A204.1 (cell line): ENCODE measurements at regions not wholly inside any gene's neighbourhood (a gene's known extent, or its start where the extent isn't known, plus 50 kb on each side); places are given as distances from the start of the nearest gene placed in this dataset.

ENCODE experiments used
- FAIRE-seq: peaks from 2 replicates; lab custom pipeline; 2012; peaks lifted over from hg19 to GRCh38; lab: Jason Lieb, UNC

DNA sequence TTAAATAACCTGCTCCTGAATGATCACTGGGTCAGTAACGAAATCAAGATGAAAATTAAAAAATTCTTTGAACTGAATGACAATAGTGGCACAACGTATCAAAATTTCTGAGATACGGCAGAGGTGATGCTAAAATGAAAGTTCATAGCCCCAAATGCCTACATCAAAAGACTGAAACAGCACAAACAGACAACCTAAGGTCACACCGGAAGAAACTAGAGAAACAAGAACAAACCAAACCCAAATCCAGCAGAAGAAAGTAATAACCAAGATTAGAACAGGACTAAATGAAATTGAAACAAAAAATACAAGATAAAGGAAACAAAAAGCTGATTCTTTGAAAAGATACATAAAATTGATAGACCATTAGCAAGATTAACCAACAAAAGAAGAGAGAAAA, 324.1 kb downstream of the RBM26 start:
- FAIRE-seq, result no peak

DNA sequence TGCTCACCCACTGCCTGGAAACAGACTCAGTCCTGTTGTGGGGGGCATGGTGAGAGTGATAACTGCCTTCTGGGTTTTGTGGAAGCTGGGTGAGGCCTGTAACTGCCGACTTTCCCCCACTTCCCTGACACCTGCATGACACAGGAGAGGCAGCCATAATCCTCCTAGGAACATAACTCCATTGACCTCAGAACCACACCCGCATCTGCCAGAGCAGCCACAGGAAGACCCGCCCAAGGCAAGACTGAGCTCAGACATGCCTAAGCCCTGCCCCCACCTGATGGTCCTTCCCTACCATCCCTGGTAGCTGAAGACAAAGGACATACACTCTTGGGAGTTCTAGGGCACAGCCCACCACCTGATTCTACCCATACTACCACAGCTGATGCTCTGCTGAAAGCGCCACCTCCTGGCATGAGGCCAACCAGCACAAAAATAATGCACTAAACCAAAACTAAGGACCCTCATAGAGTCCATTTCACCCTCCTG, 326.7 kb downstream of the RBM26 start:
- FAIRE-seq, result no peak

DNA sequence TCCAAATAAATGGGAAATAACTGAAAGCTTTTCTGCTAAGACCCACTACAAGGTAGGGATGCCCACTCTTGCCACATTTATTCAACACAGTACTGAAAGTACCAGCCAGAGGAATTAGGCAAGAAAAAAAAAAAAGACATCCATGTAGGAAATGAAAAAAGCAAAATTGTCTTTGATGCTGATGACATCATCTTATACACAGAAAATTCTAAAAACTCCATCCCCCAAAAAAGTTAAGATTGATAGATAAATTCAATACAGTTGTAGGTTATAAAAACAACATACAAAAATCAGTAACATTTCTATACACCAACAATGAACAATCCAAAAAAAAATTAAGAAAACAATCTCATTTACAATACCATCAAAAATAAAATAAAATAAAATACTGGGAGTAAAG, 330.4 kb downstream of the RBM26 start:
- FAIRE-seq, result no peak

DNA sequence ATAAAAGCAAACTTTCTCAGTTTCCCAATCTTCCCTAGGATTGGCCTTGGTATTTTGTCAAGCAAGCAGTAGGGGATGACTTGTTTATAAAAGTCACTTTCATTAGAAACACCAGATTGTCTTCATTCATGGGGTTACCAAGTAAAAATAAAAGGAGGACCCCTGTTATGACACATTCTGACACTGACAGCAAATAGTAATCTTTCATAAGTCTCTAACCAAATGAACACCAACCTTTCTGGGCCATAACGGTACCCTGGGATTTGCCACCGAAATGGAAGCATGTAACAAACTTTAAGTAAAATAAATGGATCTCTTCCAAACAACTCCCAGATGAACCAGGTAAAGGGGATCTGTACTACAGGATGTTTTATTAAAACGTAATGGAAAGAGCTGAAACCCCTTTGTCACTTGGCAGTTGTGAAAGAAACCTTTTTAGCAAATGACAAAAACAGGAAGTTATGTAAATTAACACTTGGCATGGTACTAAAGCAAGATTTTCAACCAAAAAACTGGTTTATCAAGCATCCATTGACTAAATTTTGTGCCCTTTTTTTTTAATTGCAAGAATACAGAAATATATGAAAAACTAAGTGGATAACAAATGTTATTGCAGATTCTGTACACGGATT, 335.6 kb downstream of the RBM26 start:
- FAIRE-seq, result no peak

DNA sequence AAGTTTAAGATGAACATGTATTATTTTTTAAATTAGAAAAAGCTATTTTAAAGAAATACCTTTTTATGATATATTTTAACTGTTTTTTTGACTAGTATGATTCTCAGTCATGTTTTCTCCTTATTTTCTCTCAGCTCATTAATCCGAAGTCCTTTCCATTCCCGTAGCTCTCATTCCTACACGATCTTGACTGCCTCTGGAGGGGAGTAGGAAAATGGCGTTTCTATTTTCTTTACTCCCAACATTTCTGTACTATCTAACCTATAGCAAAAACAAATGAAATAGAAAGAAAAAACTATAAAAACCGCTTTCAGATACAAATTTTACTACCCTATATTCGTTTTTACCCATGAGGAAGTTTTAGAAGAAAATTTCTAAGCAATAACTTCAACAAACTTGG, 343.8 kb downstream of the RBM26 start:
- FAIRE-seq, result no peak

DNA sequence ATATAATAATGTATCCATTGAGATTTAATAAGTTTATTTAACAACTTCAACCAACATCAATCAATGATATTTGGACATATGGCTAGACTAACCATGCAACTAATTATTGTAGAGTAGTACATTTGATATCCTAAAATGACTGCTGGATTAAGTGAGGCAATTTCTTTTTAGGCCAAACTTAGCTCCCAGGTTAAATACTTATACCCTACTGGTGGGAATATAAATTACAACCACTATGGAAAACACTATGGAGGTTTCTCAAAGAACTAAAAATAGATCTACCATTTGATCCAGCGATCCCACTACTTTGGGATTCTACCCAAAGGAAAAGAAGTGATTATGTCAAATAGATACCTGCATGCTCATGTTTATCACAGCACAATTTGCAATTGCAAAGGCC, 345.8 kb downstream of the RBM26 start:
- no peak for FAIRE-seq

DNA sequence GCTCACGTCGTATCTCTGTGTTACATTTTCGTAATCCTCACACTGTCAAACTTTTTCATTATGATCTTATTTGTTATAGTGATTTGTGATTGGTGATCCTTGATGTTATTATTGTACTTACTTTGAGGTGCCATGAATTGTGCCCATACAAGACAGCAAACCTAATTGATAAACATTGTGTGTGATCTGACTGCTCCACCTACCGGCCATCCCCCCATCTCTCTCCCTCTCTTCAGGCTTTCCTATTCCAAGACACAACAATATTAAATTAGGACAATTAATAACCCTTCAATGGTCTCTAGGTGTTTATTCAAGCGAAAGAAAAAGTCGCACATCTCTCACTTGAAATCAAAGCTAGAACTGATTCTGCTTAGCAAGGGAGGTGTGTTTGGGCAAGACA, 349.3 kb downstream of the RBM26 start:
- no peak for FAIRE-seq

DNA sequence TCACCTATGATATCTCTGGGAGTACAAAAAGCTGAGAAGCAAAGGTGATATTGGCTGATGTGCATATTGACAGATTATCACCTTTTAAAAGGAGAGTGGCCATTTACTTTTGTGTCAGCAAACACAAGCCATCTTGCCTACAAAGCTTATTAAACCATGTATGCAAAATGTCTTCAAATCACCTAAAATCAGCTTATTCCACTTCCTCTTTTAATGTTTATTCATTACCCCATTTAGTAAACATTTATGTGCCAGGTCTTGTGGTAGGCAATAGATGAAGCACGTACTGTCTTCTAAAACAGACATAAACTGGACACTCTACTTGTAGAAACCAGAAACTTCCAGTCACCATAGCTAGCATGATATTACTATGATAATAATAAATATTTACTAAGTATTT, 354.6 kb downstream of the RBM26 start:
- FAIRE-seq, result no peak

DNA sequence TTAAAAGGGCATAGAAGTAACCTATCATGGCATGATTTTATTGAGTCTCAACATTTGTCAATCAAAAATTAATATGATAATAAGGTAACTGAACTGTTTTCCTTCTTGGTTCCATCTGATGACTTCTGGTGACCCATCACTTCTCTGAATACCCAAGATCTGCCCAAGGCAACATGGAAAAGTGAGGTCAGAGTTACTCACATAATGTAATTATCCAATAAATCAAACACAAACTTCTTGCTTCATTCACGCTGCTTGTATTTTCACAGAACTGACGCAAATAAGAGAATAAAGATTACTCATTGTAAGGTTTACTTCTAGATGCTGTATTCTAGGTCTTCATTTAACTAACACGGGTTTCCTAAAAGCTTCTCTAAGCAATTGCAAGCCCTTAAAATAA, 361.6 kb downstream of the RBM26 start:
- FAIRE-seq, result no peak

DNA sequence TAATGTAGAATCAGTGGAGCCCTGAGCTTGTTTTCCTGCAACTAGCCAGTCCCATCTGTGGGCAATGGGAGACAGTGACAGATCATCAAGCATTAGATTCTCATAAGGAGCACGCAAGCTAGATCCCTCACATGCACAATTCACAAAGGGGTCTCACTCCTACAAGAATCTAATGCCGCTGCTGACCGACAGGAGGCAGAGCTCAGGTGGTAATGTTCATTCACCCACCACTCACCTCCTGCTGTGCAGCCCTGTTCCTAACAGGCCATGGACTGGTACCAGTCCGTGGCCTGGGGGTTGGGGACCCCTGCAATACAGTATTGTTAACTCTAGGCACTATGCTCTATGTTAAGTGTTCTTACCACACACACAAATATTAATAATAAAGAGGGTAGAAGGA, 362.8 kb downstream of the RBM26 start:
- FAIRE-seq, result no peak

DNA sequence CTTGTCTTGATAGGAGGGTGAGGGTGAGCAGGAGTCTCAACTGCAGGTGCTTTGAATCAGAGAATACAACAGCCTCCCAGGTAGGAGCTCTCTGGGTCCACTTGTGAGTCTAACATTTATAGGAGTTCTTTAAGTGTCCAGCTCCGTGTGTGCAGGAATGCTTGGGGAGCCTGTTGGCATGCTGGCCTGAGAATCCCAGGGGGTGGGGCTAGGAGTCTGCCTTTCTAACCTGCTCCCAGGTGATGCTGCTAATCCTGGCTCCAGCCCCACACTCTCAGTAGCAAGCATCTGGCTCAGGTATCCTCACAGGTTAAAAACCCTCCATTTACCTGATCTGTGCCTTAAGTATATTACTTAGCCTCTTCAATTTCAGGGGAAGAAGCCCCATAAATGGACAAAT, 368.9 kb downstream of the RBM26 start:
- no peak for FAIRE-seq

DNA sequence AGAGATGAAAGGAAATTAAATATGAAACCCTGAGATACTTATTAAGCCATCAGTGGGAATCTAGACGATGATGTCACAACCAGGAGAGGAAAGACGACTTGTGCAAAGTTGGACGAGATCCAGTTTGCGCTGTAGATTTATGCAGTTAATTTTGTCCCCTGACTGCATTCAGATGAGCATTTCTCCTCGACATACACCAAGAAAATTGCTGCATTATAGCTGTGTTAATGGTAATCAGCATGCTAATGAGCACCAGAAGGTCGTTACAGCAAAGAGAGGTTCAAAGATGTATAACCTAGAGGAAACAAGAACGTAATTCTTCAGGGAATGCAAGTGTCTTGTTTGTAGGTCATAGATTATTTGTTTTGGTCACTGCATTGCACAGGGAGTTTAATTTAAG, 371.7 kb downstream of the RBM26 start:
- no peak for FAIRE-seq

DNA sequence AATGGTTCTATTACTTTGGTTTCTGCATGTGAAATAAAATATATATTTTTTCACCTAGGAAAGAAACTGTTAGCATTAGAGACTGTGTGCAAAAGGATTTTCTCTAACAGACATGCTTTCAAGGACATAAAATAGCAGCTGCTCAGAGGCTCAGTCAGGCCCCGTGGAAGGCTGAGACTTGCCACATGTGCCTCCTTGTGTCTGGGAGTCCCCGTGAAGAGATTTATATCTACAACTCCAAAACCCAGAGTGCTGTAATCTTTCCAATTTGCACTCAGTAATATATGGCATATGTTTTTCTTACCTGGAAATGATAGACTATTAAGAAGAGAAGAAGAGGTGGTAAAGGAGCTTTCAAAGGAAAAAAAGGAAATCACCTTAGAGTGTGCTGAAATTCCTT, 371.6 kb upstream of the OBI1 start:
- no peak for FAIRE-seq

DNA sequence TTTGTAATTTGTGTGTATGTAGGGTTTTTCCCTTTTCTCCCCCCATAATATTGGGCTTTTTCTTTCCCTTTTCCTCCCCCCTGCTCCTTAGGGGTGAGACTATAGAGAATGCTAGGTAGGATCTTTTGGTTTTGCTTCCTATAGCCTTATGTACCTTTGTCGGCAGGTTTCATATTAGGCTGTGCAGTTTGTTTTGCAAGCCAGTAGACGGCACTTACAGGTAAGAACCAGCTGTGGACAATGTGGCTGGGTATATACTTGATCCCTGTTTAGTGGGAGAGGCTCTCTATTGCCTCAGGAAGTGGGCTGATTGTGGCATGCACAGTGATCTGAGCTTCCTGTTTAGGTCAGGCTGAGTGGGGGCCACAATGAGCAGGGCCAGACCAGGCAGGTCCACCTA, 359.2 kb upstream of the OBI1 start:
- no peak for FAIRE-seq

DNA sequence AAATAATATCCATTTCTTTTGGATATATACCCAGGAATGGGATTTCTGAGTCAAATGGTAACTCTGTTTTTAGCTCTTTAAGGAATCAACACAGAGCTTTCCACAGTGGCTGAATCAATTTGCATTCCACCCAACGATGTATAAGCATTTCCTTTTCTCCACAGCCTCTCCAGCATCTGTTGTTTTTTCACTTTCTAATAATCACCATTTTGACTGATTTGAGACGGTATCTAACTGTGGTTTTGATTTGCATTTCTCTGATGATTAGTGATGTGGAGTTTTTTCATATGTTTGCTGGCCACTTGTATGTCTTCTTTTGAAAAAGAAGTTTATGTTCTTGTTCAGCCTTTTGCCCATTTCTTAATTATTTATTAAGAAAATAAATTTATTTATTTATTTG, 352.2 kb upstream of the OBI1 start:
- no peak for FAIRE-seq

DNA sequence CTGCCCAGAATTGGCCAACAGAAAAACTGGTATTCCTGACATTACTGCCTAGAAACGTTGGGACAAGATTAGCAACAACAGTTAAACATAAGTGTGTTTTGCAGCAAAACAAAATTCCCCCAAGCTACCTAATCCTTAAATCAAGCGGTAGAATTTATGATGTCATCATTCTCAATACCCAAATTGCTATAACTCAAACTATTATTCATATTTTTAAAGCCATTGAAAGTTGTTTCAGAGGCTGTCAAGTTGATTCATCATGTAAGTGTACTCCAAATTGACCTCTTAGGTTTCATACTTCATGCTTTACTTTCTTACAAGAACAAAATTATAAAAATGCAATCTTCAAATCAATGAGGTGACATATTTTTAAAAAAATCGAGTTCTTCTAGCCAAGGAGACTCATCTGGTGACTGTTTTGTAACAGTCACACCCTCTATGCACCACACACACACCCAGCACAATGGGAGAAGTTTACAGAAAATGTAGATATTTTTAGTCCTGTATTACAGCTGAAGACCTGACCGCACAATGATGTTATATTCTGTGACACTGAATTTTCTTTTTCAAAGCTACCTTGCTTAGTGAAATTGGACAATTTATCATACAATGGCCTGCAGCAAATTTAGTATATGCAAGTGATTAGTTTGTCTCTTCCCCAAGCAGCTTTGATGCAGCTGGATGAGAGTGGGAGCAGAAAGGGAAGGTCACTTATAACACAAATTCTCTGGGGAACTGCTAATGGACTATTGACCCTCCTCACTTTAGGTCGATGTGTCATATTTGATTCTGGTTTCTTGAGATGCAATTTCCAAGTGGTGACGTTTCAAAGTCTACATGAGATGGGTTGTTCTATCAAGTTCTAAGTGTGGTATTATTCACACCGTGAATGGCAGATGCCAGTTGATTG, 345.3 kb upstream of the OBI1 start:
- no peak for FAIRE-seq

DNA sequence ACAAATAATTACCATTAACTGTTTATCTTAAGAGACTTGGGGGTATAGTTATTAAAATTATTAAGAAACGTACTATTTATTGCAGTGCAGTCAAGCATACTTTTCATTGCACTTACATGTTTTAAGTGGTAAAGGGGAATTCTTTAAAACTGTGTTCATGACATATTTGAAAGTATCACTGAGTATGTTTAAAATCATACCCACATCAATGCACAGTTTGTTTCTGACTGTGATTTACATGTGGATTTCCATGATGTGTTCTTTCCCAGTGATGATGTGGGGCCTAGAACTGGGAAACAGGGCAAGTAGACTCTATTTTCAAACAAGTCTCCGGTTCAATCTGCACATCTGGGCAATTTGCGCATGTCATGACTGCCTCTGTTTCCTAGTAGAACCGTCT, 340.5 kb upstream of the OBI1 start:
- no peak for FAIRE-seq

DNA sequence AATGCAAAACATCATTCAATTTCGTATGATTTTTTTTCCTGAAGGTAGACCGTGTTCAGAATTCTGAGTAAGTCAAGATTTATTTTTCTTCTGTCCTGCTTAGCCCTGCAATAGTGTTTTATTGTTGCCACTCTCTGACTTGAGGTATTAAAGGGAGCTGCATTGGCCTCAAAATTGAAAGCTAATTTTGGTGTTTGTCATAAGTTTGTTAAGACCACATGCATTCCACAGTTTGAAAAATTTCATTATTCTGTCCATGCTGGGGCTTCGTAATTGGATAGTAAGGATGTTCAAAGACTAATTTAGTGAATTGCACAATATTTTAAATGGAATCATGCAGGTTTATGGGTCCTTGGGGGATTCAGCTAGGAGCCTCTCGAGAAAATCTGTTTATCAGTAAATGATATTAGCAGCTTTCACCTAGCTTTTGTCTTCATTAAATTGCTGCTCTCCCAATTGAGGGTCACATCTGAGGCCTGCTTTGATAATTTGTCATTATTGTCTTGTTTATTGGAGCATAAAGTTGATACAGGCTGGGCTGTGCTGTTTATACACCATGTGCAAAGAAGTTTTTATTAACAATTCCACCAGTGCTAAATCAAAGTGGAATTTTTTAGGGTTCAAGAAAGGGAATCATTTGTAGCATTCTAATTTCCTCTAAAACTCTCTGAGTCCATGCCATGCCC, 339.8 kb upstream of the OBI1 start:
- no peak for FAIRE-seq

DNA sequence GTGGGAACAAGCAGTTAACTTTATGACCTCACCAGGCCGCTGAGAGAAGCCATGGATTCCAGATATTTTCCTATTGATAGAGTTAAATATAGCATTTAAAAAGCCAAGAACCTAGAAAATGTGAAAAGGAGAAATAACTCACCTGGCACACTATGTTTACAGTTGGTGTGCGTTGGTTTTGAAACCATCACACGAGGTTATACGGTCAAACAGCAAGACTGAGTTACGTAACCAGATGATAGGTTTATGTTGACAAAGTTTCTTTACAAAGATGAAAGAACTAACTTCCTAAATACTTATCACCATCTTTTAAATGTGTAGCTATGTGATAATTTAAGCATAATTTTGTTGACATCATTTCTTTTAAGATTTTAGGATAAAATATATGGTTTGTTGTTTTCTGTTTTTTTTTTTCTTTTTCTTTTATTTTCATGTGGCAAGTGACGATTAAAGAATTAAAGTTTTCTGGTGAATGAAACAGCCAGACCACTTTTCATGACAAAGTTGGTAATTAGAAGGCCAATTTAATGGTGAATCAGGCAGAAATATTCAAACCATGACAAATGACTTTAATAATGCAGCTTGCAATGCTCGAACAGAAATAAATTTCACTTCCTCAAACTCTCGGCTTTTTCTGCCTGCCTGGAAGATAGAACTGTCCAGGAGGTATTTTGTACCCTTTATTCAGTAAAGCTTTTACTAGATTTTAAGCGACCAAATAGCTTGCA, 339.1 kb upstream of the OBI1 start:
- no peak for FAIRE-seq

DNA sequence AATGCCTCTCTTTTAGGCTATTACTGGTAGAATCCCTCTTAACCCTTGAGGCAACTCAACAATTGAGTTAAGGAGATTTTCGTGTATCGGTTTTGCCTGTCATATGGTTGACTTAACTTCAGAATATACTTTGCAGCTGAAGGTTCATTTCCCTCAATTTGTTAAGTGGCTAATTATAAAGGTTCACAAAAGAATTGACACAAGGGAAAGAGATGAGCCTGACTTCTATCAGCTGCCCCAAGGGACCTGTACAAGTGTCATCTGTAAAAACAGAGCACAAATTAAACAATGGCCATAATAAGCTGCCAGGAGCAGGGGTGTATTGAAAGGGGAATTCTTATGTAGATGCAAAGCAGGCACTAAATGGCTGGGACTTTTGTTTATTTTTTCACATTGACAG, 334.8 kb upstream of the OBI1 start:
- no peak for FAIRE-seq

DNA sequence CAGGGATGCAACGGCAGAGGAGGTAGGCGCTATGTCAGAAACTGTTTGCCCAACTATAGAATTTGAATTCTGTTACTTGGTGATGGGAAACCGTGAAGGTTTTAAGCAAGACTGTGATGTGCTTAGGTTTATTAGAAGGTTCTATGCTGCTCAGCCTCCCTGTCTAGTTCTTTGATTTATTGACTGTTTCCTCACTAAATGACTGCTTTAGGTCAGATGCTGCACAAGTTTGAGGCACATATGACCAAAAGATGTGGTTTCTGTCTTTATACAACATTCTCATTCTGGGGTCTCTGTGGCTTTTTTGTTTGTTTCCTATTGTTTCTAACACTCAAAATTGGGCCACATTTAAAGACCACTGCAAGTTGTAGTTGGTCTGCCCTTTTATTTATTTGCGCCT, 323.0 kb upstream of the OBI1 start:
- FAIRE-seq, result no peak

DNA sequence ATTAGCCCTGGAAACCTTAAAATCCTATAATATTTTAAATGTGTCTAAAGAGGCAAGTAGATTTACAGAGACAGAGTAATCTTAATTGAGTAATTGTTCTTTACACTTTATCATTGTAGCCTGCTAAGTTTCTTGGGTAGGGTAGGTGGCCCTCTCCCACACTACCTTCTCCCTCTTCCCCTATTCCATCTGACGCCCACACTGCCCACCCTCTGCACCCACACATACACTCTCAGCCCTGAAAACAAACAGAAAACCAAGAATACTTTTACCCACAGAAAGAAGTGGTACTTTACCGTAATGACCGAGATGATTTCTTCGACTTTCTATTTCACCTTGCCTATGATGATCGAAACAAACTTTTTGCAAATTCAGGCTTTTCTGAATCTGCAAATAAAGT, 320.4 kb upstream of the OBI1 start:
- no peak for FAIRE-seq
